ENCODE measurements at regions not wholly inside any gene's neighbourhood (a gene's known extent, or its start where the extent isn't known, plus 50 kb on each side); places are given as distances from the start of the nearest gene placed in this dataset.

- DNase-seq, result no peak
Observed at GRCh38 chr12:92459850-92460249, 242.9 kb upstream of the PLEKHG7 start.

- no peak for DNase-seq
Observed at GRCh38 chr12:92458996-92459395, 243.8 kb upstream of the PLEKHG7 start.

- DNase-seq, result no peak
Observed at GRCh38 chr12:92457458-92458180, 245.2 kb upstream of the PLEKHG7 start.

- DNase-seq, result no peak
Observed at GRCh38 chr12:92452763-92453162, 250.0 kb upstream of the PLEKHG7 start.

GRCh38 chr12:92446083-92446460 is 256.7 kb upstream of the PLEKHG7 start:
- DNase-seq, result no peak

- no peak for DNase-seq
Observed at GRCh38 chr12:92445253-92446082, 257.3 kb upstream of the PLEKHG7 start.

GRCh38 chr12:92444763-92445162 is 258.0 kb upstream of the PLEKHG7 start:
- no peak for DNase-seq

GRCh38 chr12:92442782-92443181 is 260.0 kb upstream of the PLEKHG7 start:
- DNase-seq, result no peak

- no peak for DNase-seq
Observed at GRCh38 chr12:92440072-92440471, 262.7 kb upstream of the PLEKHG7 start.

- no peak for DNase-seq
Observed at GRCh38 chr12:92439420-92439805, 263.4 kb upstream of the PLEKHG7 start.

GRCh38 chr12:92438641-92439419 is 264.0 kb upstream of the PLEKHG7 start:
- DNase-seq, result no peak

- DNase-seq, result no peak
Observed at GRCh38 chr12:92437452-92437851, 265.3 kb upstream of the PLEKHG7 start.

GRCh38 chr12:92436856-92437255 is 265.9 kb upstream of the PLEKHG7 start:
- DNase-seq, result no peak

GRCh38 chr12:92434607-92435025 is 268.2 kb upstream of the PLEKHG7 start:
- DNase-seq, result no peak

GRCh38 chr12:92432724-92433441 is 269.9 kb upstream of the PLEKHG7 start:
- no peak for DNase-seq

GRCh38 chr12:92431146-92431545 is 271.6 kb upstream of the PLEKHG7 start:
- DNase-seq, result no peak

GRCh38 chr12:92426332-92426731 is 276.5 kb upstream of the PLEKHG7 start:
- no peak for DNase-seq

- DNase-seq, result no peak
Observed at GRCh38 chr12:92425165-92425564, 277.6 kb upstream of the PLEKHG7 start.

GRCh38 chr12:92424338-92424737 is 278.5 kb upstream of the PLEKHG7 start:
- DNase-seq, result no peak

- no peak for DNase-seq
Observed at GRCh38 chr12:92421701-92422100, 276.1 kb upstream of the BTG1 start.

- no peak for DNase-seq
Observed at GRCh38 chr12:92421042-92421441, 275.4 kb upstream of the BTG1 start.

GRCh38 chr12:92419201-92419600 is 273.6 kb upstream of the BTG1 start:
- DNase-seq, result no peak

GRCh38 chr12:92418381-92418780 is 272.7 kb upstream of the BTG1 start:
- no peak for DNase-seq

Data from CD4-positive, alpha-beta T cell treated with Interleukin-4 for 4 hours (primary cell).